GM12878 (cell line): ENCODE measurements at regions not wholly inside any gene's neighbourhood (a gene's known extent, or its start where the extent isn't known, plus 50 kb on each side); places are given as distances from the start of the nearest gene placed in this dataset.

Experiments
- ATAC-seq: fragments of 200-7000 bp; cut with Tn5 transposase; 3 replicates; pipeline ENCODE4 v1.9.1; 2020; ENCODE audit warnings: mild to moderate bottlenecking, moderate library complexity
- BruUV-seq: library from RNA; stranded (reverse); fragments of 400-500 nt; replicated peaks from 2 replicates; lab custom pipeline; 2021; lab: Mats Ljungman, UMichigan
- CTCF ChIA-PET: fragments of 300-600 bp; sonication (Branson Sonifier 250); formaldehyde crosslinking; extraction: SDS; loops from one replicate; lab custom pipeline; 2021; ENCODE audit warnings: inconsistent platforms; lab: Yijun Ruan, JAX
- POLR2A ChIA-PET: fragments of 350-600 bp; formaldehyde crosslinking; extraction: SDS; loops from one replicate; lab custom pipeline; 2021; ENCODE audit warnings: inconsistent platforms; lab: Charles Lee
- RAD21 ChIA-PET: fragments of 300-600 bp; sonication (Branson Sonifier 250); formaldehyde crosslinking; loops from one replicate; lab custom pipeline; 2023; ENCODE audit warnings: antibody characterized with exemption; ENCODE audit not compliant: unreplicated experiment; lab: Charles Lee
- SMC1A ChIA-PET: fragments of 300-600 bp; sonication (Branson Sonifier 250); formaldehyde crosslinking; loops from one replicate; lab custom pipeline; 2023; ENCODE audit not compliant: unreplicated experiment, uncharacterized antibody; lab: Charles Lee
- DNase-seq: peaks from one replicate; pipeline ENCODE4 v3.0.0-alpha.2; 2011; ENCODE audit warnings: low read depth, low spot score
- FAIRE-seq: peaks from 3 replicates; lab custom pipeline; 2011; peaks lifted over from hg19 to GRCh38; lab: Jason Lieb, UNC
- H2AFZ ChIP-seq: 2 replicates; pipeline ENCODE4 v1.6.0; 2011; ENCODE audit warnings: low read depth, low read length, control low read depth; ENCODE audit not compliant: control insufficient read depth
- H3K27ac ChIP-seq: 2 replicates; pipeline ENCODE4 v1.5.1; 2011; ENCODE audit warnings: control low read depth; ENCODE audit not compliant: control insufficient read depth, insufficient read depth
- H3K27me3 ChIP-seq, 2 experiments: replicated peaks in 1 of 2; 2 replicates each; pipeline versions ENCODE4 v1.6.0 to v1.6.1; 2011; ENCODE audit warnings: low read length in 1 of 2; ENCODE audit not compliant: control insufficient read depth in 2 of 2, insufficient read depth in 2 of 2
- H3K36me3 ChIP-seq, 2 experiments: 2 replicates each; pipeline ENCODE4 v1.5.1; 2011; ENCODE audit warnings: low read length in 1 of 2; ENCODE audit not compliant: control insufficient read depth in 2 of 2, insufficient read depth in 2 of 2
- H3K4me1 ChIP-seq: 2 replicates; pipeline ENCODE4 v1.6.1; 2011; ENCODE audit warnings: mild to moderate bottlenecking, low read length, moderate library complexity, mixed read lengths; ENCODE audit not compliant: control insufficient read depth, insufficient read depth
- H3K4me2 ChIP-seq: 2 replicates; pipeline ENCODE4 v1.6.0; 2011; ENCODE audit warnings: control low read depth; ENCODE audit not compliant: control insufficient read depth, insufficient read depth
- H3K4me3 ChIP-seq: fragments of 200-600 bp; sonication (generic); 2 replicates; pipeline ENCODE4 v1.5.1; 2016
- H3K79me2 ChIP-seq: 2 replicates; pipeline ENCODE4 v1.6.0; 2011; ENCODE audit warnings: low read length; ENCODE audit not compliant: control insufficient read depth, insufficient read depth
- H3K9ac ChIP-seq: 2 replicates; pipeline ENCODE4 v1.8.0; 2011; ENCODE audit warnings: low read length, control low read depth, mixed read lengths; ENCODE audit not compliant: control insufficient read depth, insufficient read depth
- H3K9me3 ChIP-seq: replicated peaks from 3 replicates; pipeline ENCODE4 v1.5.1; 2011; ENCODE audit warnings: mild to moderate bottlenecking, low read length; ENCODE audit not compliant: control insufficient read depth, insufficient read depth
- H4K20me1 ChIP-seq: 2 replicates; pipeline ENCODE4 v1.6.0; 2011; ENCODE audit not compliant: control insufficient read depth, insufficient read depth
- CHD2 ChIP-seq: IDR thresholded peaks from 2 replicates; pipeline ENCODE4 v1.6.1; 2011; ENCODE audit warnings: low read depth, low read length, improper control_type of control experiment, borderline replicate concordance
- SREBF1 ChIP-seq: IDR thresholded peaks from 2 replicates; pipeline ENCODE4 v1.6.1; 2012; ENCODE audit warnings: mild to moderate bottlenecking, low read length
- ZNF24 ChIP-seq: fragments of 450-650 bp; IDR thresholded peaks from 2 replicates; pipeline ENCODE4 v1.6.1; 2017; ENCODE audit warnings: antibody characterized with exemption, mild to moderate bottlenecking
- WGBS: methylation state at CpG from one replicate; pipeline ENCODE4 v1.1.6; 2016; ENCODE audit warnings: low lambda C conversion rate; ENCODE audit not compliant: insufficient replicate concordance, insufficient coverage; ENCODE audit errors: missing lambda C conversion rate; 5-methylcytosine and 5-hydroxymethylcytosine counted together
- in situ Hi-C: fragments of 300-500 bp; cut with MboI; formaldehyde crosslinking; loops from 9 replicates; pipeline ENCODE4 v1.14.3; 2018; ENCODE audit warnings: mixed read lengths
- intact Hi-C: fragments of 100-400 bp; cut with micrococcal nuclease; formaldehyde crosslinking; loops from one replicate; pipeline ENCODE4 v1.14.2; 2022; ENCODE audit not compliant: unreplicated experiment
- TF ChIP-seq, protein P1 (sequence below): fragments of 150-350 bp; IDR thresholded peaks from 2 replicates; pipeline ENCODE4 v1.6.1; 2014; ENCODE audit warnings: mild to moderate bottlenecking, low read depth, low read length

DNA sequence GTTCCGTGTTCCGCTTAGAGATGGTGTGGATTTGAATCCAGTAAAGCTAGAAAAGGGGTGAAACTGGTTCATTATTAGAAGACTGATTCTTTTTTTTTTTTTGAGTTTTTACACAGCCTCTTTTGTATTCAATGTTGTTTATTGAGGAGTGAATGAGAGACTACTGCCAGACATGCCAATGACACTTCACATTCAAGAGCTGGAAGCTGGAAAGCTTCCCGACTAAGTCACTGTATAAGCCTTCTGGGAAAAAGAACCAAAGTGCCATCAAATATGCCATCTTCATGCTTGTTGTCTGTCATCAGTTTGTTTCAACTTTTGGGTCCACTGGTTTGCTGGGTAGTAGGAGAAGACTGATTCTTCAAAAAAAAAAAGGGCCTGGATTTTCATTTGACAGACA lies 164.8 kb downstream of the ATP23 start (continued):
- TF ChIP-seq, protein P1, sequence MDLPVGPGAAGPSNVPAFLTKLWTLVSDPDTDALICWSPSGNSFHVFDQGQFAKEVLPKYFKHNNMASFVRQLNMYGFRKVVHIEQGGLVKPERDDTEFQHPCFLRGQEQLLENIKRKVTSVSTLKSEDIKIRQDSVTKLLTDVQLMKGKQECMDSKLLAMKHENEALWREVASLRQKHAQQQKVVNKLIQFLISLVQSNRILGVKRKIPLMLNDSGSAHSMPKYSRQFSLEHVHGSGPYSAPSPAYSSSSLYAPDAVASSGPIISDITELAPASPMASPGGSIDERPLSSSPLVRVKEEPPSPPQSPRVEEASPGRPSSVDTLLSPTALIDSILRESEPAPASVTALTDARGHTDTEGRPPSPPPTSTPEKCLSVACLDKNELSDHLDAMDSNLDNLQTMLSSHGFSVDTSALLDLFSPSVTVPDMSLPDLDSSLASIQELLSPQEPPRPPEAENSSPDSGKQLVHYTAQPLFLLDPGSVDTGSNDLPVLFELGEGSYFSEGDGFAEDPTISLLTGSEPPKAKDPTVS: no peak

DNA sequence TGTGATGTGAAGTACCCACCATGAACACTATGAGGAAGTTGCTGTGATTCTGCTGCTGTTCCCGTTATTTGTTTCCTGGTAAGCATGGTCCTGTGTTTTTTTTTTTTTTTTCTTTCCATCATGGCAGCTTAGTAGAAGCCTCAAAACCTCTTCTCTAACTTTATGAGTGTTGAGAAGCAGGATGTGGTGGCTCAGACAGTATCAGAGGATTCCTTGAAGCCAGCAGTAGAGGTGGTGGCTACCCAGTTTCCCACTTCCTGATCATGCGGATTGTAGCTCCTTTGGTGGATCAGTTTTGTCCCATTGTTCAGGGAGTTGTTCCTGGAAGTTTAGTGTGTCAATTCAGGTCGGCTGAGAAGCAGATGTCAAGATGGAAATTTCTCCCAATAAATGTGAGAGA lies 175.8 kb downstream of the ATP23 start:
- TF ChIP-seq CHD2: no peak
- TF ChIP-seq, protein P1: no peak
- TF ChIP-seq SREBF1: no peak
- no peak for TF ChIP-seq ZNF24
- ATAC-seq (no peak), FAIRE-seq (no peak), DNase-seq (no peak)
- Histone ChIP-seq H3K27me3 (no peaks in the 10 kb centered on the region), H3K9me3 (no peaks in the 10 kb centered on the region), H4K20me1 (no peaks in the 10 kb centered on the region), H2AFZ (no peak overlapping the region), H3K79me2 (no peaks in the 10 kb centered on the region), H3K9ac (no peak overlapping the region), H3K4me2 (no peak overlapping the region), H3K36me3 (no peaks in the 10 kb centered on the region), H3K4me1 (no peaks in the 10 kb centered on the region), H3K4me3 (no peak overlapping the region), H3K27ac (no peak overlapping the region)
- intact Hi-C loops (no loop called here), in situ Hi-C loops (no loop called here)
- RAD21 ChIA-PET: no interaction called here
- no TSS peak for BruUV-seq
- POLR2A ChIA-PET: no interaction called here
- CTCF ChIA-PET: interaction anchor here (1.3 kb wide), 1 partner anchor 9 kb away, joined by 3 read pairs; no protein-coding TSS in a partner anchor
- SMC1A ChIA-PET: no interaction called here
- WGBS: 28% methylated on average over 3 of the region's 3 CpGs
